Lower leg skin (tissue), 4 donors: ENCODE measurements at regions not wholly inside any gene's neighbourhood (a gene's known extent, or its start where the extent isn't known, plus 50 kb on each side); places are given as distances from the start of the nearest gene placed in this dataset.

Experiments used
- DNase-seq, 2 donors: peaks; one replicate each; pipeline ENCODE4 v3.0.0-alpha.2; 2019; ENCODE audit warnings: low spot score in 2 of 2
- H3K4me3 ChIP-seq: fragments of 200-600 bp; sonication (generic); 2 replicates; pipeline ENCODE4 v1.5.1; 2017; ENCODE audit warnings: mild to moderate bottlenecking, low read depth; ENCODE audit not compliant: poor library complexity, severe bottlenecking
- POLR2A ChIP-seq, 2 donors: fragments of 450-650 bp; IDR thresholded peaks; one replicate each; pipeline ENCODE4 v1.6.1; 2016 to 2017; ENCODE audit warnings: antibody characterized with exemption in 2 of 2, mild to moderate bottlenecking in 1 of 2, moderate library complexity in 1 of 2
- WGBS, 2 donors: methylation state at CpG; one replicate each; pipeline ENCODE4 v1.1.5; 2018; 5-methylcytosine and 5-hydroxymethylcytosine counted together
- intact Hi-C: fragments of 100-400 bp; cut with DNase I; formaldehyde crosslinking; loops from one replicate; pipeline ENCODE4 v1.15.0; 2023; ENCODE audit warnings: low total_unique reads
- TF ChIP-seq, protein P1 (sequence below), 3 donors: fragments of 450-650 bp; IDR thresholded peaks; one replicate each; pipeline ENCODE4 v1.5.1; 2016; ENCODE audit warnings: antibody characterized with exemption in 3 of 3, mild to moderate bottlenecking in 3 of 3, moderate library complexity in 2 of 3

DNA sequence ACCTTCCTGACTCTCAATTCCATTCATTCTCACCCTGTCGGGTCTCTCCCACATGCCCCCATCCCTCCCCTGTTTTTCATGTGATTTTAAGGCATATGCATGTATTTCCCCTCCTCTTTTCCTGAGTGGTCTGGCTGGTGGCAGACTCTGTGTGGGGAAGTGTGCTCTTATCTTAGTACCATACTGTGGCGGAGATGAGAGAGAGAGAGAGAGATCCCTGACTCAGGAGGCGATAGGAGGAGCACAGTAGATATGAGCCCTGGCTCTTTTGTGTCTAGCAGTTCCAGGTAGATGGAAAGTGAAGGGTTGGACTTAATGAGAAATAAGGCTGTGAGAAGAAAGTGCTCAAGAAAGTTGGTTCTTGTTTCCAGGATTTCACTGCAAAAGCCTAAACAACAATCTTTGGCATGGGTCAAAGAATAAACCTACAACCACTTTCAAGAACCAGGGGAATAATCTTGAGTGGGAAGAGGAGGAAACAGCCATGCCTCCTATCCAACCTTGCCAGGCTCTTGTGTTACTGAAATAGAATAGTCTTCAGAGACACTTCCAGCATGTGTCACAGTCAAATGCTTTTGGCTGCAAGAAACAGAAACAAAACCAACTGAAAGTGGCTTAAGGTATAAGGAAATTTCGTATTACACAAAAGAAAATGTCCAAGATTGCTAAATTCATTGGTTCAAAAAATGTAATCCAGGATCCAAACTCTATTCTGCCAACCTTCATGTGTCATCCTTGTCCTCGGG, 123.8 kb upstream of the MYLIP start:
- intact Hi-C loops = no loop called here
- TF ChIP-seq, protein P1, sequence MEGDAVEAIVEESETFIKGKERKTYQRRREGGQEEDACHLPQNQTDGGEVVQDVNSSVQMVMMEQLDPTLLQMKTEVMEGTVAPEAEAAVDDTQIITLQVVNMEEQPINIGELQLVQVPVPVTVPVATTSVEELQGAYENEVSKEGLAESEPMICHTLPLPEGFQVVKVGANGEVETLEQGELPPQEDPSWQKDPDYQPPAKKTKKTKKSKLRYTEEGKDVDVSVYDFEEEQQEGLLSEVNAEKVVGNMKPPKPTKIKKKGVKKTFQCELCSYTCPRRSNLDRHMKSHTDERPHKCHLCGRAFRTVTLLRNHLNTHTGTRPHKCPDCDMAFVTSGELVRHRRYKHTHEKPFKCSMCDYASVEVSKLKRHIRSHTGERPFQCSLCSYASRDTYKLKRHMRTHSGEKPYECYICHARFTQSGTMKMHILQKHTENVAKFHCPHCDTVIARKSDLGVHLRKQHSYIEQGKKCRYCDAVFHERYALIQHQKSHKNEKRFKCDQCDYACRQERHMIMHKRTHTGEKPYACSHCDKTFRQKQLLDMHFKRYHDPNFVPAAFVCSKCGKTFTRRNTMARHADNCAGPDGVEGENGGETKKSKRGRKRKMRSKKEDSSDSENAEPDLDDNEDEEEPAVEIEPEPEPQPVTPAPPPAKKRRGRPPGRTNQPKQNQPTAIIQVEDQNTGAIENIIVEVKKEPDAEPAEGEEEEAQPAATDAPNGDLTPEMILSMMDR (IDR thresholded peaks at IDR 0.05) = no peak
- TF ChIP-seq POLR2A (IDR thresholded peaks at IDR 0.05) = no peak
- WGBS, 2 donors = 70 to 71% methylated on average over 5 of the region's 5 CpGs
- no peak for DNase-seq
- no peak overlapping the region for H3K4me3 ChIP-seq

DNA sequence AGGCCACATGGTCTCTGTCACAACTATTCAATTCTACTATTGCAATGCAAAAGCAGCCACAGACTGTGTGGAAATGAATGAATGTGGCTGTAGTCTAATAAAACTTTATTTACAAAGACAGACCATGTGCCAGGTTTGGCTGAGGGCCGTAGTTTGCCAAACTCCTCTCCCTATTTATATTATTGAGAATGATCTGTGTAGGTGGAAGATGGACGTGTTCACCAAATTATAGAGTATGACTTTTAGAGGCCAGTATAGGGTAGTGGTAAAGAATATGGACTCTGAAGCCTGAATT, 125.7 kb upstream of the MYLIP start:
- intact Hi-C loops = no loop called here
- DNase-seq = no peak
- 95% methylated on average over 2 of the region's 2 CpGs for WGBS, 2 donors
- TF ChIP-seq, protein P1 (IDR thresholded peaks at IDR 0.05) = no peak
- TF ChIP-seq POLR2A (IDR thresholded peaks at IDR 0.05) = no peak
- no peak overlapping the region for H3K4me3 ChIP-seq

DNA sequence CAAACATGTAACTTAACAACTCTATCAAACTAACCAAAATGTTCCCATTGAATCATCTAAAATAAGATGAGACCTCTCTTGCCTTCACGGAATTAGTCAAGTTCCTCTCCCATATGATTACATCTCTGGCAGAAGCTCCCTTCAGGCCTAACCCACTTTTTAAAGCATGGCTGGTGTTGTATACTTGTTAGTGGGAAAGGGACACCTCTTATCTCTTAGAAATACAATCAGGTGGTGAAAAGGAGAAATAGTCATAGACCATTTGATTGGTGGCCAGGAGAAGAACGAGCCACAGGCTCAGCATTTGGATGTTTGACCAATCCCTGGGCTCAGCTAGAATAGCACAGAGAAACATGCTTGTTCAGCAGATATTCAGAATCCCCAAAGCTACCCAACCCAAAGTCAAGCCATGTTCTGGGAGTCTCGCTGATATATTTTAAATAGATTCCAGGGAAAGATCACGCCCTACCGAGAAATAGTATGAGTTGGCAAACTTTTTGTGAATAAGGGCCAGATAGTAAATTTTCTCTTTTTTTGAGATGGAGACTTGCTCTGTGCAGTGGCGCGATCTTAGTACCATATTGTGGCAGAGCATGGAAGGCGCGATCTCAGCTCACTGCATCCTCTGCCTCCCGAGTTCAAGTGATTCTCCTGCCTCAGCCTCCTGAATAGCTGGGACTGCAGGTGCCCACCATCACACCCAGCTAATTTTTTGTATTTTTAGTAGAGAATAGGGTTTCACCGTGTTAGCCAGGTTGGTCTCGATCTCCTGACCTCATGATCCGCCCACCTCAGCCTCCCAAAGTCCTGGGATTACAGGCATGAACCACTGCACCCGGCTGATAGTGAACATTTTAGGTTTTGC, 126.3 kb upstream of the MYLIP start:
- DNase-seq = no peak
- intact Hi-C loops = no loop called here
- no peak overlapping the region for H3K4me3 ChIP-seq
- 92 to 93% methylated on average over 14 of the region's 14 CpGs for WGBS, 2 donors
- TF ChIP-seq, protein P1 (IDR thresholded peaks at IDR 0.05) = no peak
- no peak for TF ChIP-seq POLR2A (IDR thresholded peaks at IDR 0.05)

DNA sequence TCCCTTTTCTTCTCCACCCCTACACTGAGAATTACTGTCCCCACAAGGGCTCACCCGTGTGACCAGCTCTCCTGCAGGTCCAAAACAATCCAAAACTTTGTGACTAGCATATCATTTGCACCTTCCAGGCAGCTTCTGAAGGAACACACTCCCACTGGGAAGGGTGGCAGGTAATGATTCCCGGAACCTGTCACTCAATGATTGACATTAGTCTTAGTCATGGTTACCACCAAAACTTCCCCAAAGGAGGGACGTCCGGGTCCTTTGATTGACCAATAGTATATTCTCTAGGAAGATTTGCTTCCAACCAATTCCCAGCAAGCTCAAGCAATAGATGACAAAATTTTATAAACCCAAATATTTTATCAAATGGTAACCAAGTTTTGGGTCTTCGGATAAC, 127.7 kb upstream of the MYLIP start:
- no peak for TF ChIP-seq POLR2A (IDR thresholded peaks at IDR 0.05)
- TF ChIP-seq, protein P1 (IDR thresholded peaks at IDR 0.05) = no peak
- DNase-seq = no peak
- intact Hi-C loops = no loop called here
- no peak overlapping the region for H3K4me3 ChIP-seq
- 94 to 98% methylated on average over 5 of the region's 5 CpGs for WGBS, 2 donors

DNA sequence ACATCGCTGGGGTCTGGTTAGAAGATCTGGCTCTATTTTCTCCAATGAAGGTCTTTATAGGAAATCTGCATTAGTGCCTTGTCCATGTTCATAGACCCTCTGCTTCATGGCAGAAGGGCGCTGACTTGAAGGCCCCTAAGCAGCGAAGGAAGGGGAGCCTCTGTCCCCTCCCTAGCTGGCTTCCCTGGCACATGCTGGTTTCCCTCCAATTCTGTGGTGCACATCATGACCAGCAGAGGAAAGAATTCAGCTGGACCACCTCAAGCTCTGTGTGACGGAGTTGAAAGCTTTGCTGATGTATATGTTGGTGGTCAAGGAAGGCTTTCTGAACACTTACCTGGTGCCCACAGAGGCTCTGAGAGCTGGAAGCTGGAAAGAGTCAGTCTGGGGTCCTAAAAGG, 129.7 kb upstream of the MYLIP start:
- no peak overlapping the region for H3K4me3 ChIP-seq
- WGBS, 2 donors = 94 to 97% methylated on average over 4 of the region's 4 CpGs
- no peak for DNase-seq
- intact Hi-C loops = no loop called here
- no peak for TF ChIP-seq POLR2A (IDR thresholded peaks at IDR 0.05)
- TF ChIP-seq, protein P1 (IDR thresholded peaks at IDR 0.05) = no peak
